Right lobe of liver (tissue), 6 donors: ENCODE measurements at regions not wholly inside any gene's neighbourhood (a gene's known extent, or its start where the extent isn't known, plus 50 kb on each side); places are given as distances from the start of the nearest gene placed in this dataset.
A peak's percentile ranks its signal among the peaks of the same experiment; 100 is the strongest.

Experiments used
- ATAC-seq, 4 donors: fragments of 200-7000 bp; cut with Tn5 transposase; one replicate each; pipeline ENCODE4 v1.9.1; 2020; ENCODE audit warnings: mild to moderate bottlenecking in 4 of 4, moderate library complexity in 4 of 4
- DNase-seq, 3 donors: peaks; one replicate each; pipeline ENCODE4 v3.0.0-alpha.2; 2020
- H3K27ac ChIP-seq, 3 donors: fragments of 200-600 bp; one replicate each; pipeline ENCODE4 v1.8.0; 2022
- H3K27me3 ChIP-seq, 2 donors: fragments of 200-600 bp; one replicate each; pipeline ENCODE4 v1.8.0; 2022
- H3K36me3 ChIP-seq, 4 donors: fragments of 200-600 bp; sonication (generic) in 1 of 4; one replicate each; pipeline versions ENCODE4 v1.5.1 to v1.8.0; 2017 to 2022; ENCODE audit warnings: control low read depth in 1 of 4
- H3K4me1 ChIP-seq, 4 donors: fragments of 200-600 bp; sonication (generic) in 1 of 4; one replicate each; pipeline versions ENCODE4 v1.5.1 to v1.8.0; 2017 to 2022; ENCODE audit warnings: control low read depth in 1 of 4
- H3K4me3 ChIP-seq, 3 donors: fragments of 200-600 bp; one replicate each; pipeline ENCODE4 v1.8.0; 2022
- H3K9me3 ChIP-seq, 4 donors: fragments of 200-600 bp; sonication (generic) in 1 of 4; one replicate each; pipeline versions ENCODE4 v1.5.1 to v1.8.0; 2017 to 2022; ENCODE audit warnings: control low read depth in 1 of 4
- CTCF ChIP-seq, 4 donors: fragments of 200-600 bp in 3 of 4; fragments of 450-650 bp in 1 of 4; IDR thresholded peaks; one replicate each; pipeline versions ENCODE4 v1.5.1 to v1.8.0; 2016 to 2022; ENCODE audit warnings: antibody characterized with exemption in 4 of 4, mild to moderate bottlenecking in 2 of 4
- POLR2A ChIP-seq: fragments of 450-650 bp; IDR thresholded peaks from one replicate; pipeline ENCODE4 v1.6.1; 2017; ENCODE audit warnings: antibody characterized with exemption, mild to moderate bottlenecking
- WGBS: methylation state at CpG from one replicate; pipeline ENCODE4 v1.1.6; 2018; ENCODE audit warnings: low coverage, low lambda C conversion rate; ENCODE audit not compliant: insufficient coverage; ENCODE audit errors: missing lambda C conversion rate; 5-methylcytosine and 5-hydroxymethylcytosine counted together
- intact Hi-C, 2 donors: fragments of 100-400 bp; cut with DNase I; formaldehyde crosslinking; loops; one replicate each; pipeline versions ENCODE4 v1.11.2 to v1.14.1; 2022
- donor health status: DM: no; HTN: yes; CAD: no.
- donor health status: DM: no; HTN: no; CAD: no.
- donor health status: DM: no; HTN: no; CAD: no.
- donor health status: DM: no; HTN: yes; CAD: no.
- donor health status: DM: no; HTN: yes; CAD: no.

- Histone ChIP-seq H3K9me3 (no peaks in the 10 kb centered on the region), H3K4me3 (no peak overlapping the region), H3K27me3 (no peaks in the 10 kb centered on the region), H3K4me1 (no peaks in the 10 kb centered on the region), H3K36me3 (no peaks in the 10 kb centered on the region), H3K27ac (no peak overlapping the region)
- intact Hi-C loops: no loop called here
- WGBS: 63% methylated on average over 4 of the region's 8 CpGs
- no peak for TF ChIP-seq CTCF (IDR thresholded peaks at IDR 0.05)
- TF ChIP-seq POLR2A: no peak
- ATAC-seq: no peak
- DNase-seq: no peak
Observed at GRCh38 chr2:120984046-120984445, 248.4 kb downstream of the GLI2 start.

GRCh38 chr2:120984452-120985173, 248.9 kb downstream of the GLI2 start:
- DNase-seq (no peak), ATAC-seq (no peak)
- H3K27me3 ChIP-seq: no peaks in the 10 kb centered on the region
- WGBS: 65% methylated on average over 4 of the region's 28 CpGs
- no peaks in the 10 kb centered on the region for H3K36me3 ChIP-seq
- no peak overlapping the region for H3K4me3 ChIP-seq
- no peaks in the 10 kb centered on the region for H3K4me1 ChIP-seq
- H3K9me3 ChIP-seq: no peaks in the 10 kb centered on the region
- intact Hi-C loops: no loop called here
- no peak overlapping the region for H3K27ac ChIP-seq
- no peak for TF ChIP-seq POLR2A
- no peak for TF ChIP-seq CTCF (IDR thresholded peaks at IDR 0.05)

- WGBS: 78% methylated on average over 3 of the region's 12 CpGs
- no peak overlapping the region for H3K4me3 ChIP-seq
Observed at GRCh38 chr2:120985174-120985996, 249.7 kb downstream of the GLI2 start.

GRCh38 chr2:120985997-120986651, 250.5 kb downstream of the GLI2 start:
- TF ChIP-seq POLR2A (no peak), CTCF (IDR thresholded peaks at IDR 0.05) (no peak)
- Histone ChIP-seq H3K4me1 (no peaks in the 10 kb centered on the region), H3K9me3 (no peaks in the 10 kb centered on the region), H3K36me3 (no peaks in the 10 kb centered on the region), H3K27me3 (no peaks in the 10 kb centered on the region), H3K27ac (no peak overlapping the region), H3K4me3 (no peak overlapping the region)
- 91% methylated on average over 5 of the region's 27 CpGs for WGBS
- ATAC-seq (no peak), DNase-seq (no peak)
- intact Hi-C loops: no loop called here

More at GRCh38 chr2:120985174-120985996, 249.7 kb downstream of the GLI2 start:
- TF ChIP-seq CTCF (IDR thresholded peaks at IDR 0.05): no peak
- Histone ChIP-seq H3K4me1 (no peaks in the 10 kb centered on the region), H3K27ac (no peak overlapping the region), H3K9me3 (no peaks in the 10 kb centered on the region), H3K36me3 (no peaks in the 10 kb centered on the region), H3K27me3 (no peaks in the 10 kb centered on the region)
- ATAC-seq: no peak
- intact Hi-C loops: no loop called here
- DNase-seq: peak in 1 of 3 donors; percentile 17
